ENCODE measurements at regions not wholly inside any gene's neighbourhood (a gene's known extent, or its start where the extent isn't known, plus 50 kb on each side); places are given as distances from the start of the nearest gene placed in this dataset.
"Not testable (repeated sequence)": the region's sequence is repeated elsewhere in the genome, so short reads cannot be mapped to it uniquely, and the experiment has no call there.

DNA sequence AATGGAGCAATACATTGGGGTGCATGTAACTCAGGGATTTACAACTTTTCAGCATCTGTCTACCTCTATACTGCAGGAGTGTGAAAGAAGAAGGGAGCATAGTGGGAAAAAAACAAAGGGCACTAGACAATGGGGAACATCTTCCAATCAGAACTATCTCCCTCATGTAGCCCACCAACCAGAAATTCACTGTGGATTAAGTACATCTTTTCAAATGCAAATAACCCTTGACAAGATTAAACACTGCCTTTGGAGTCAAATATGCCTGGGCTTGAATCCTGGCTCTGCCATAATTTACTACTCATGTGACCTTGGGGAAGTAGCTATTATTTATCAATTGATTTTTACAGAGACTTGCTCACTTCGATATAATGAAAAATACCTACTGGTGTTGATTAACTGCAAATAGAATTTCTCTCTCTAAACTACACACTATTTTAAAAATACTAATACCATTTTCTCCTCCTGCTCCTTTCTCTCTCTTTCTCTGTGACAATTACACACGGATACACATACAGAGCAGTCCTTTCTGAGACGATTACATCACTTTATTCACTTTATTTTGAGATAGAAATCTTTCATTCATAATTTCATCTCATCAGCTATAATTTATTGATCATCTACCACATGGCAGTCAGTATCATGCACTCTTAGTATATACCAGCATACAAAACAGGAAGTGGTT is 783.7 kb downstream of the FRK start:
- DNase-seq: no peak

DNA sequence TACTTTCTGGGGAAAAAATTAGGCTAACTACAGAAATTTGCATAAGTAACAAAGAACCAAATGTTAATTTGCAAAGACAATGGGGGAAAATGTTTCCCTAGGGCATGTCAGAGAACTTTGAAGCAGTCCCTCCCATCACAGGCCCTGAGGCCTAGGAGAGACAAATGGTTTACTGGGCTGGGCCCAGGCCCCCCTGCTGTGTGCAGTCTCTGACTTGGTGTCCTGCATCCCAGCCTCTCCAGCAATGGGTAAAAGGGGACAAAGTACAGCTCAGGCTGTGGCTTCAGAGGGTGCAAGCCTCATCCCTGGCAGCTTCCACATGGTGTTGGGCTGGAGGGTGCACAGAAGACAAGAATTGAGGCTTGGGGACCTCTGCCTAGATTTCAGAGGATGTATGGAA is 788.4 kb downstream of the FRK start:
- DNase-seq: no peak

- no peak for DNase-seq
These were observed 789.3 kb downstream of the FRK start for GRCh38 chr6:115271434-115271833.

DNA sequence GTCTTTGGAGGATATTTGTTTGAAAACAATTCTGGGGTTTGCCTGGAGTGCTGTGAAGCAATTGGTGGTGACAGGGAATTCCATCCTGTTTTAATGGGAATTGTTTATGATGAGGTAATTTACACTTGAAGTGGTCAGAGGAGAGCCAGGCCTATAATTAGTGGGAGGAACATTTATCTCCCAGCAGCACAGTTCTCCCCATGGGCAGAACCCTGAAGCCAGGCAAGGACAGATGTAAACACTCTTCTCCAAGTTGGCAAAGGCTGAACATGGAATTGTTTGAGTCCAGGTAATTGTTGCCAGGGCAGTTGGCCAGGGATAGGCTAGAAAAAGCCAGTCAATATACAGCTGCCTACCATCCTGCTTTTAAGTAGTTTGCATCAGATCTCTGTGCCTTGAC is 789.7 kb downstream of the FRK start:
- DNase-seq: no peak

GRCh38 chr6:115241373-115241772 is 819.3 kb downstream of the FRK start:
- no peak for DNase-seq

- no peak for DNase-seq
These were observed 839.5 kb downstream of the FRK start for GRCh38 chr6:115221198-115221597.

GRCh38 chr6:115220551-115221159 is 840.0 kb downstream of the FRK start:
- DNase-seq: no peak

GRCh38 chr6:115219645-115220044 is 841.0 kb downstream of the FRK start:
- no peak for DNase-seq

DNA sequence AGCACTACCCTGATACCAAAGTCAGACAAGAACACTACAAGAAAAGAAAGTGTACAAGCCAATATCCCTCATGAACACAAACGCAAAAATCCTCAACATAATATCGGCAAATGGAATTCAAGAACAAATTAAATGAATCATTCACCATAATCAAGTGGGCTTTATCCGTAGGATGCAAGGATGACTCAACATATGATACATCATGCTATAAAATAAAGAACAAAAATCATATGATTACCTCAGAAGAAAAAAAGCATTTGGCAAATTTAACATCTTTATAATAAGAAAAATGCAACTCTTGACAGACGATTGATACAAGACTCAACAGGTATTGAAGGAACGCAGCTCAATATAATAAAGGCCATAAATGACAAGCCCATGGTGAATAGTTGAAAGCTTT is 843.9 kb downstream of the FRK start:
- DNase-seq: no peak

DNA sequence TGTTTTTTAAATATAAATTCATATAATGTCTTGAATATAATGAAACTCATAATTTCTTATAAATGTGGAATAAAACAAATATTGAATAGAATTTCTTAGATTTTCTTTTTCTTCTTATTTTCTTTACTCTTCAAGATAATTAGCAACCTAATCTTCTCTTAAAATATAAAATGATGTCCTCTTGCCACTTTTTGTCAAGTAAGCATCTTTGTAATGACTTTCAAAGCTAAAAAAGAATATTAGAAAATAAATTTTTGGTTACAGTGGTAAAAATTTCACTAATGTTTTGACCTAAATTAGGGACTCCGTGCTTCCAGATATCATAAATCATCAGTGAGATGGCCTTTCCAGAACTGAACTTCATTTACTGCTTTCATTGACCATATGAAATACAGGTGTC is 846.4 kb downstream of the FRK start:
- DNase-seq: no peak

- no peak for DNase-seq
These were observed 857.3 kb downstream of the FRK start for GRCh38 chr6:115203381-115203780.

DNA sequence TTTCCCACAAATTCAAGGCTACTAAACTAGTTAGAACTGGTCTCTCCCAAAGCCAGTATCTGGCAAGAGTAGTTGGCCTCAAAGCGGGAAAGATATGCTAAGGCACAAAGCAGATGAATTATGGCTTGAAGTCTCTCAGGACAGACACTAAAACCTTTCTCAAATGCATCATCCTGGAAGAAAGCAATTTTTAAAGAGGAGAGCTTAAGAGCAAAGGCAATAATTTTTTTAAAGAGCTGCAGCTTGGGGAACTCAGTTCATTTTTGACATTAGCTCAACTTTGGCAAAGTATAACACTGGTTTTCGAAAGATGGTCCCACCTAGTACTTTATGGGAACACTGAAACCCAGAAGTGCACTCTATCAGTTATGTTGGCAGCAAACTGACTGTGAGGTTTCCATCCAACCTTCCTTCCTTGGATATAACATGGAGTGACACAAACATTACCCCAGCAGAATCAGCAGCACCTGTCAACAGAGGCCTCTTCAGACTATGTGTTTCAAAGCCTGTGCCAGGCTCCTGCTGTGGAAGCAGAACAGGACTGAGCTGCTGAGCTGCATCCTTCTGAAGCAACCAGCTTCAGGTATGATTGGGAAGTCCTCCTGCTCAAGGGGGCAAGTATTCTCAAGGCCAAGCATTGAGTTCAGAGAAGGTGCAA is 852.3 kb upstream of the HS3ST5 start:
- no peak for DNase-seq

DNA sequence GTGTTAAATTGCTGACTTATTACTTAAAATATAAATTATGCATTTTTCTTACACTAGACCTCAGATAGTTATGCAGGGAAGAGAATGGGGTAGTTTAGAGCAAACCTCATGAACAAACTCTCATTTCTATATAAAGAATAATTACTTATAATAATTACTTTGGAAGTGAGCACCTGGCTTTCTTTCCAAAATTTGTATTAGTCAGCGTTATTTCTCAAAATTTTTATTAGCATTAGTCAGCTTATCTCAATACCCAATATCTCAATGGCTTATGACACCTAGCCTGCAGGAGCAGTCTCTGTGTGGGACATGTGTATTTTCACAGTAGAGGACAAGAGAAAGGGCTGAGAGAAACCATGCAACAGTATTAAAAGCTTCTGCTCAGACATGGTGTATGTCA is 849.2 kb upstream of the HS3ST5 start:
- DNase-seq: no peak

GRCh38 chr6:115190534-115190933 is 847.7 kb upstream of the HS3ST5 start:
- DNase-seq: no peak

- not testable (repeated sequence) for DNase-seq
These were observed 832.6 kb upstream of the HS3ST5 start for GRCh38 chr6:115175456-115175855.

GRCh38 chr6:115165912-115166311 is 823.1 kb upstream of the HS3ST5 start:
- not testable (repeated sequence) for DNase-seq

DNA sequence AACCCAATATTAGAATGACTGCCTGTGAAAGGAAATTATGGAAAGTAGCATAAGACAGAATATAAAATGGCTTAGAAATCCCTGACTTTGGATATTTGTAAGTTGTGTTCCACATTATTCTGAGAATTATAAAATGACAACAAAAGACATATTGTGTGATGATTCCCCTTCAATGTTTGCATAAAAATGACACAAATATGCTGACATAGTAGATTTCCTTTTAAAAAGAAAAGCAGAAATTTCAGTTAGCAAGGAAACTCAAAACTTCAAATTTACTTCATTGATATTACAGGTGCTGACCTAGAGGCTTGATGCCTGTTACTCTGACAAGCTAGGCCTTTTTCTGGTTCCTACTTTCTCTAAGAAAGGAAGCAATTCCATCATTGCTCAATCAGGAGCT is 816.9 kb upstream of the HS3ST5 start:
- DNase-seq: no peak

DNA sequence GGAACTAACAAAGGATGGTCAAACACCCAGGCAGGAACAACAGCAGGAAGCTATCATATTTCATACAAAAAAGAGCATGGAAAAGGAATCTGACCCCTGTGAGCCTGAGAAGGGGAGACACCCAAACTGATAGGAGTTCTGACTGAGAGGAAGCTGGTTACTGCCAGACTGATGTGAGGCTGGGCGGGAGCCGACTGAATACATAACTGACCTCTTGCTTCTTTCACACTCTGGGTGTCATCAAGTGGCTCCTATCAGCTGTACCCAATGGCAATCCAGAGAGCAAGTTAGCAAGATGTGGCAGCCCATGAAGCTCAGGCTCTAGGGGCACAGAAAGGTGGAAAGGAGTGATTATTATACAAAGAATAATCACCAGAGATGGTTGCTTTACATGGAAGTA is 795.1 kb upstream of the HS3ST5 start:
- no peak for DNase-seq

DNA sequence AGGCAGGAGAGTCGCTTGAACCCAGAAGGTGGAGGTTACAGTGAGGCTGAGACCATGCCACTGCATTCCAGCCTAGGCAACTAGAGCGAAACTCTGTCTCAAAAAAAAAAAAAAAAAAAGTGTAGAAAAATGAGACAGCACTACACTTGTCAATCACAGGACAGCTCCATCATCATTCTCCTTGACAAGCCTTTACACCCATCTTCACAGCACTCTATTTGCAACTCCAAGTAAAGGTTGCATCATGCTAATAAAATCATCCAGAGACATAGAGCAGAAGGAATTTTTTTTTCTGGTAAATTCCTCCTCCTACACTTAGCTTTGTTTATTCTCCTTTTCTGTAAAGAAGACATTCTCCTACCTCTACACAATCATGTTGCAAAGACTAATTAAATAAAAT is 791.0 kb upstream of the HS3ST5 start:
- no peak for DNase-seq

DNA sequence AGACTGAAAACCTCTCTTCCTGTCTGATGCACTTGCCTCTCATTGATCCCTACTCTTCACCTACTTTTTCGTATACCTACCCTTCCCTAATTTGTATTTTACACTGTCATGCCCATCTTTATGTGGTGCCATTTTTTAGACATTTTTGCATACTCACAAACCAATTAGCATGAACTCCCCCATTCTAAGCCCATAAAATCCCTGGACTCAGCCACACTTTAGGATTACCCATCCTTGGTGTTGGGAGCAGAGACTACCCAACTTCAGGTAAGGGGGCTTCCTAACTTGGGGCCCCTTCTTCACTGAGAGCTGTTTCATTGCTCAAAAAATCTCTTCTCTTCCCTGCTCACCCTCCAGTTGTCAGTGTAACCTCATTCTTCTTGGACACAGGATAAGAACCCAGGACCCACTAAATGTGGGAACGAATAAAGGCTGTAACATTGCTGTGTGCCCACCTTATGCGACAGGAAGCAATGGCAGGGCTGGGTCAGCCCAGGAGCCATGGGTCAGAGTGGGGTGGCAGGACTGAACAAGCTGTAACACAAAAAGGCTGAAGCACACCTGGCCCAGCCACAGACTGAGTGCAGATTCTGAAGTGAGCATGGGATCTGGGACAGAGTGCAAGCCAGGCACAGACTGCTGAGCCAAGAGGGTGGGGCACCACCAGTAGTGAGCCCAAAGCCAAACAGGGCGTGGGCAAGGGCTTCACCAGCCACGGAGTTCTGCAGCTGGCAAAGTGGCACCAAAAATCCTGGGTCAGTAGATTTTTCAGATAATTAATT is 789.1 kb upstream of the HS3ST5 start:
- no peak for DNase-seq

- DNase-seq: not testable (repeated sequence)
These were observed 778.7 kb upstream of the HS3ST5 start for GRCh38 chr6:115121513-115121912.

- no peak for DNase-seq
These were observed 777.6 kb upstream of the HS3ST5 start for GRCh38 chr6:115120391-115120790.
